HG02870 (cell line): ENCODE measurements at regions not wholly inside any gene's neighbourhood (a gene's known extent, or its start where the extent isn't known, plus 50 kb on each side); places are given as distances from the start of the nearest gene placed in this dataset.
"Not testable (repeated sequence)": the region's sequence is repeated elsewhere in the genome, so short reads cannot be mapped to it uniquely, and the experiment has no call there.

Source experiments
- ATAC-seq: cut with Tn5 transposase; IDR thresholded peaks from one replicate; pipeline ENCODE4 v1.9.1; 2021; ENCODE audit warnings: mild to moderate bottlenecking, moderate library complexity; ENCODE audit not compliant: unreplicated experiment

GRCh38 chr3:195976876-195977275, 68.5 kb upstream of the TNK2 start:
- not testable (repeated sequence) for ATAC-seq

GRCh38 chr3:195974281-195974680, 65.9 kb upstream of the TNK2 start:
- ATAC-seq = not testable (repeated sequence)

- ATAC-seq = not testable (repeated sequence)
Measured at GRCh38 chr3:195970873-195971272, 62.5 kb upstream of the TNK2 start.

GRCh38 chr3:195969838-195970776, 61.8 kb upstream of the TNK2 start:
- not testable (repeated sequence) for ATAC-seq

GRCh38 chr3:195969341-195969740, 61.0 kb upstream of the TNK2 start:
- ATAC-seq = not testable (repeated sequence)

- ATAC-seq = not testable (repeated sequence)
Measured at GRCh38 chr3:195968104-195968503, 59.8 kb upstream of the TNK2 start.

GRCh38 chr3:195967387-195967720, 59.0 kb upstream of the TNK2 start:
- not testable (repeated sequence) for ATAC-seq

GRCh38 chr3:195966563-195967386, 58.4 kb upstream of the TNK2 start:
- ATAC-seq = not testable (repeated sequence)

GRCh38 chr3:195965217-195965616, 56.9 kb upstream of the TNK2 start:
- ATAC-seq = not testable (repeated sequence)

GRCh38 chr3:195964318-195965107, 56.2 kb upstream of the TNK2 start:
- not testable (repeated sequence) for ATAC-seq

- ATAC-seq = not testable (repeated sequence)
Measured at GRCh38 chr3:195962222-195962621, 53.9 kb upstream of the TNK2 start.

GRCh38 chr3:195960971-195961775, 52.8 kb upstream of the TNK2 start:
- not testable (repeated sequence) for ATAC-seq

GRCh38 chr3:195960164-195960563, 51.8 kb upstream of the TNK2 start:
- not testable (repeated sequence) for ATAC-seq

- ATAC-seq = not testable (repeated sequence)
Measured at GRCh38 chr3:195959367-195960157, 51.2 kb upstream of the TNK2 start.

- not testable (repeated sequence) for ATAC-seq
Measured at GRCh38 chr3:195958736-195959135, 50.4 kb upstream of the TNK2 start.
